ENCODE measurements at regions not wholly inside any gene's neighbourhood (a gene's known extent, or its start where the extent isn't known, plus 50 kb on each side); places are given as distances from the start of the nearest gene placed in this dataset.

- WGBS: 71% methylated on average over 5 of the region's 5 CpGs
- H3K27ac ChIP-seq: no peak overlapping the region
- TF ChIP-seq CTCF (IDR thresholded peaks at IDR 0.05): no peak
- TF ChIP-seq POLR2A (IDR thresholded peaks at IDR 0.05): no peak
- TF ChIP-seq POLR2AphosphoS5 (IDR thresholded peaks at IDR 0.05): no peak
- no peak for DNase-seq (ENCODE audit: low spot score)
- H3K27me3 ChIP-seq (replicated peaks; ENCODE audit: insufficient read depth): no peaks in the 10 kb centered on the region
- intact Hi-C loops (cut with DNase I): no loop called here
- no peak overlapping the region for H3K4me3 ChIP-seq
- H3K4me1 ChIP-seq (replicated peaks): no peaks in the 10 kb centered on the region
- H3K36me3 ChIP-seq: no peaks in the 10 kb centered on the region
- no peaks in the 10 kb centered on the region for H3K9me3 ChIP-seq
Measured at GRCh38 chr6:45783716-45784115, 231.9 kb downstream of the CLIC5 start.

GRCh38 chr6:45781890-45782289 is 233.8 kb downstream of the CLIC5 start:
- no peak for TF ChIP-seq POLR2A (IDR thresholded peaks at IDR 0.05)
- TF ChIP-seq POLR2AphosphoS5 (IDR thresholded peaks at IDR 0.05): no peak
- no peak for TF ChIP-seq CTCF (IDR thresholded peaks at IDR 0.05)
- Histone ChIP-seq H3K27me3 (replicated peaks; ENCODE audit: insufficient read depth) (no peaks in the 10 kb centered on the region), H3K36me3 (no peaks in the 10 kb centered on the region), H3K9me3 (no peaks in the 10 kb centered on the region), H3K27ac (no peak overlapping the region), H3K4me3 (no peak overlapping the region), H3K4me1 (replicated peaks) (no peaks in the 10 kb centered on the region)
- intact Hi-C loops (cut with DNase I): no loop called here
- WGBS: 100% methylated on average over 3 of the region's 3 CpGs
- DNase-seq (ENCODE audit: low spot score): no peak

GRCh38 chr6:45780523-45780922 is 235.1 kb downstream of the CLIC5 start:
- intact Hi-C loops (cut with DNase I): no loop called here
- H3K4me3 ChIP-seq: no peak overlapping the region
- H3K27ac ChIP-seq: no peak overlapping the region
- no peak for DNase-seq (ENCODE audit: low spot score)
- H3K4me1 ChIP-seq (replicated peaks): no peaks in the 10 kb centered on the region
- H3K27me3 ChIP-seq (replicated peaks; ENCODE audit: insufficient read depth): no peaks in the 10 kb centered on the region
- WGBS: 84% methylated on average over 2 of the region's 2 CpGs
- no peaks in the 10 kb centered on the region for H3K36me3 ChIP-seq
- H3K9me3 ChIP-seq: no peaks in the 10 kb centered on the region
- TF ChIP-seq POLR2AphosphoS5 (IDR thresholded peaks at IDR 0.05) (no peak), POLR2A (IDR thresholded peaks at IDR 0.05) (no peak), CTCF (IDR thresholded peaks at IDR 0.05) (no peak)

GRCh38 chr6:45775026-45775697 is 240.5 kb downstream of the CLIC5 start:
- TF ChIP-seq POLR2A (IDR thresholded peaks at IDR 0.05) (no peak), POLR2AphosphoS5 (IDR thresholded peaks at IDR 0.05) (no peak), CTCF (IDR thresholded peaks at IDR 0.05) (no peak)
- Histone ChIP-seq H3K4me1 (replicated peaks) (no peaks in the 10 kb centered on the region), H3K4me3 (no peak overlapping the region), H3K27ac (no peak overlapping the region), H3K36me3 (no peaks in the 10 kb centered on the region), H3K27me3 (replicated peaks; ENCODE audit: insufficient read depth) (no peaks in the 10 kb centered on the region), H3K9me3 (no peaks in the 10 kb centered on the region)
- 90% methylated on average over 5 of the region's 5 CpGs for WGBS
- intact Hi-C loops (cut with DNase I): no loop called here
- no peak for DNase-seq (ENCODE audit: low spot score)

- TF ChIP-seq CTCF (IDR thresholded peaks at IDR 0.05) (no peak), POLR2AphosphoS5 (IDR thresholded peaks at IDR 0.05) (no peak)
- Histone ChIP-seq H3K27ac (no peak overlapping the region), H3K9me3 (no peaks in the 10 kb centered on the region), H3K27me3 (replicated peaks; ENCODE audit: insufficient read depth) (no peaks in the 10 kb centered on the region), H3K4me3 (no peak overlapping the region), H3K4me1 (replicated peaks) (no peaks in the 10 kb centered on the region), H3K36me3 (no peaks in the 10 kb centered on the region)
- WGBS: 87% methylated on average over 3 of the region's 3 CpGs
- no peak for DNase-seq (ENCODE audit: low spot score)
- intact Hi-C loops (cut with DNase I): no loop called here
Measured at GRCh38 chr6:45773906-45774305, 241.8 kb downstream of the CLIC5 start.

All from prostate gland (tissue), 2 donors.